BJ (cell line): ENCODE measurements at regions not wholly inside any gene's neighbourhood (a gene's known extent, or its start where the extent isn't known, plus 50 kb on each side); places are given as distances from the start of the nearest gene placed in this dataset.

ENCODE experiments used
- CTCF ChIA-PET: fragments of 350-600 bp; formaldehyde crosslinking; extraction: SDS; loops from one replicate; lab custom pipeline; 2021; ENCODE audit warnings: antibody characterized with exemption, inconsistent platforms; lab: Yijun Ruan, JAX
- POLR2A ChIA-PET: fragments of 300-600 bp; sonication (Branson Sonifier 250); formaldehyde crosslinking; extraction: SDS; loops from one replicate; lab custom pipeline; 2021; ENCODE audit warnings: antibody characterized with exemption; lab: Charles Lee
- DNase-seq: peaks from one replicate; pipeline ENCODE4 v3.0.0-alpha.2; 2011; ENCODE audit warnings: low read depth
- H3K27me3 ChIP-seq: 2 replicates; pipeline ENCODE4 v1.6.0; 2011; ENCODE audit warnings: low read length; ENCODE audit not compliant: control insufficient read depth, insufficient read depth
- H3K36me3 ChIP-seq: 2 replicates; pipeline ENCODE4 v1.5.1; 2011; ENCODE audit warnings: low read length; ENCODE audit not compliant: control insufficient read depth, insufficient read depth
- H3K4me3 ChIP-seq: 2 replicates; pipeline ENCODE4 v1.5.1; 2011; ENCODE audit warnings: low read depth, mild to moderate bottlenecking, control low read depth, low read length
- TF ChIP-seq, protein P1 (sequence below): IDR thresholded peaks from 2 replicates; pipeline ENCODE4 v1.5.1; 2011; ENCODE audit warnings: low read depth, mild to moderate bottlenecking, control low read depth, inconsistent platforms, low read length, moderate library complexity; ENCODE audit not compliant: insufficient read depth

GRCh38 chr20:5492937-5493336 is 117.9 kb downstream of the GPCPD1 start:
- Histone ChIP-seq H3K27me3 (no peaks in the 10 kb centered on the region), H3K36me3 (no peaks in the 10 kb centered on the region), H3K4me3 (no peak overlapping the region)
- CTCF ChIA-PET = no interaction called here
- no peak for DNase-seq
- TF ChIP-seq, protein P1, sequence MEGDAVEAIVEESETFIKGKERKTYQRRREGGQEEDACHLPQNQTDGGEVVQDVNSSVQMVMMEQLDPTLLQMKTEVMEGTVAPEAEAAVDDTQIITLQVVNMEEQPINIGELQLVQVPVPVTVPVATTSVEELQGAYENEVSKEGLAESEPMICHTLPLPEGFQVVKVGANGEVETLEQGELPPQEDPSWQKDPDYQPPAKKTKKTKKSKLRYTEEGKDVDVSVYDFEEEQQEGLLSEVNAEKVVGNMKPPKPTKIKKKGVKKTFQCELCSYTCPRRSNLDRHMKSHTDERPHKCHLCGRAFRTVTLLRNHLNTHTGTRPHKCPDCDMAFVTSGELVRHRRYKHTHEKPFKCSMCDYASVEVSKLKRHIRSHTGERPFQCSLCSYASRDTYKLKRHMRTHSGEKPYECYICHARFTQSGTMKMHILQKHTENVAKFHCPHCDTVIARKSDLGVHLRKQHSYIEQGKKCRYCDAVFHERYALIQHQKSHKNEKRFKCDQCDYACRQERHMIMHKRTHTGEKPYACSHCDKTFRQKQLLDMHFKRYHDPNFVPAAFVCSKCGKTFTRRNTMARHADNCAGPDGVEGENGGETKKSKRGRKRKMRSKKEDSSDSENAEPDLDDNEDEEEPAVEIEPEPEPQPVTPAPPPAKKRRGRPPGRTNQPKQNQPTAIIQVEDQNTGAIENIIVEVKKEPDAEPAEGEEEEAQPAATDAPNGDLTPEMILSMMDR = no peak
- POLR2A ChIA-PET = no interaction called here

DNA sequence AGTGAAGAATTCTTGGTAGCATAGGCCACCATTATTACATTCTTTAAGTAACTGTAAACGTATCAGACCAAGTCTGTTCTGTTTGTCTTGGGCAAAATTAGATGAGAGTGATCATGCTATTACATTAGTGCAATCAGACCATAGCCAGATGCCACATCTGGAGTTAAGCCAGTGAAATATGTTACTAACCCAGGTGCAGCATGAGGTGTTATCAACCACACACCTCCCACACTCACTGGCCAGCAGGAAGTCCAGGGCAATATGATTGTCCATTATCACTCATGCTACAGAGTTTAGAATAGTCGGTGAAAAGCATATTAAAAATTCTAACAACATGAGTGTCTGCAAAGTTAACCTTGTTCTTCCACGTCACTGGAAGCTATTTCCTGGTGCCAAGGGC is 119.4 kb downstream of the GPCPD1 start:
- ChIA-PET POLR2A (no interaction called here), CTCF (no interaction called here)
- no peak for DNase-seq
- TF ChIP-seq, protein P1 = no peak
- Histone ChIP-seq H3K36me3 (no peaks in the 10 kb centered on the region), H3K4me3 (no peak overlapping the region), H3K27me3 (no peaks in the 10 kb centered on the region)

- CTCF ChIA-PET = interaction anchor here (1.0 kb wide), 1 partner anchor 41 kb away, joined by 3 read pairs; no protein-coding TSS in a partner anchor
- TF ChIP-seq, protein P1 = no peak
- H3K4me3 ChIP-seq = no peak overlapping the region
- H3K36me3 ChIP-seq = no peaks in the 10 kb centered on the region
- POLR2A ChIA-PET = no interaction called here
- no peak for DNase-seq
- H3K27me3 ChIP-seq = peaks cover 4% of the 10 kb centered on the region
Measured at GRCh38 chr20:5489601-5490000, 121.2 kb downstream of the GPCPD1 start.

- CTCF ChIA-PET = no interaction called here
- TF ChIP-seq, protein P1 = no peak
- DNase-seq = no peak
Measured at GRCh38 chr20:5488823-5489222, 122.0 kb downstream of the GPCPD1 start.

GRCh38 chr20:5486377-5487054 is 124.3 kb downstream of the GPCPD1 start:
- ChIA-PET POLR2A (no interaction called here), CTCF (no interaction called here)
- H3K36me3 ChIP-seq = no peaks in the 10 kb centered on the region
- H3K27me3 ChIP-seq = peaks cover 6% of the 10 kb centered on the region
- no peak overlapping the region for H3K4me3 ChIP-seq
- no peak for DNase-seq
- TF ChIP-seq, protein P1 = no peak

More at GRCh38 chr20:5488823-5489222, 122.0 kb downstream of the GPCPD1 start:
- POLR2A ChIA-PET = no interaction called here
- H3K4me3 ChIP-seq = no peak overlapping the region
- H3K27me3 ChIP-seq = peaks cover 6% of the 10 kb centered on the region
- no peaks in the 10 kb centered on the region for H3K36me3 ChIP-seq
